ENCODE measurements at regions not wholly inside any gene's neighbourhood (a gene's known extent, or its start where the extent isn't known, plus 50 kb on each side); places are given as distances from the start of the nearest gene placed in this dataset.

GRCh38 chr16:14354561-14355351, 275.3 kb downstream of the PARN start:
- intact Hi-C loops (cut with micrococcal nuclease) = no loop called here
- H3K9me3 ChIP-seq (ENCODE audit: low read length) = no peaks in the 10 kb centered on the region
- H3K79me2 ChIP-seq (ENCODE audit: low read length) = no peaks in the 10 kb centered on the region
- H4K20me1 ChIP-seq (ENCODE audit: low read length) = no peaks in the 10 kb centered on the region
- H3K27ac ChIP-seq (ENCODE audit: low read length) = no peak overlapping the region
- peak overlapping the region; percentile 51 for H3K4me3 ChIP-seq (ENCODE audit: low read length)
- peak overlapping the region; percentile 74 for H3K4me2 ChIP-seq (ENCODE audit: low read length)
- H3K4me1 ChIP-seq (ENCODE audit: insufficient read depth, low read length) = peaks cover 3% of the 10 kb centered on the region; the same call in 1 of the 2 replicates
- DNase-seq (no peak), ATAC-seq (peak; percentile 15; the same call in 1 of the 2 replicates)
- CTCF ChIA-PET = no interaction called here
- TF ChIP-seq EZH2 (IDR thresholded peaks at IDR 0.05; ENCODE audit: low read length, unreplicated experiment) = no peak
- TF ChIP-seq EZH2phosphoT487 (IDR thresholded peaks at IDR 0.05; ENCODE audit: borderline replicate concordance, low read length) = no peak
- TF ChIP-seq CTCF (conservative IDR thresholded peaks at IDR 0.05; ENCODE audit: low read depth, low read length) = no peak
- BruUV-seq (replicated peaks) = no TSS peak
- H3K36me3 ChIP-seq (ENCODE audit: low read depth, low read length) = no peaks in the 10 kb centered on the region
- no peaks in the 10 kb centered on the region for H3F3A ChIP-seq (ENCODE audit: low read length, unreplicated experiment)
- POLR2A ChIA-PET (ENCODE audit: unreplicated experiment) = no interaction called here
- H3K9me2 ChIP-seq (replicated peaks; ENCODE audit: low read length) = no peaks in the 10 kb centered on the region
- peak overlapping the region; percentile 64 for H2AFZ ChIP-seq (ENCODE audit: low read length)
- H3K27me3 ChIP-seq (ENCODE audit: low read length) = no peaks in the 10 kb centered on the region
- H3K9ac ChIP-seq (ENCODE audit: low read length) = no peak overlapping the region

GRCh38 chr16:14353340-14353739, 276.7 kb downstream of the PARN start:
- POLR2A ChIA-PET (ENCODE audit: unreplicated experiment) = no interaction called here
- H2AFZ ChIP-seq (ENCODE audit: low read length) = no peak overlapping the region
- H3K4me3 ChIP-seq (ENCODE audit: low read length) = no peak overlapping the region
- no peaks in the 10 kb centered on the region for H4K20me1 ChIP-seq (ENCODE audit: low read length)
- ATAC-seq = no peak
- no TSS peak for BruUV-seq (replicated peaks)
- H3K9me2 ChIP-seq (replicated peaks; ENCODE audit: low read length) = no peaks in the 10 kb centered on the region
- H3K9me3 ChIP-seq (ENCODE audit: low read length) = no peaks in the 10 kb centered on the region
- H3K4me2 ChIP-seq (ENCODE audit: low read length) = no peak overlapping the region
- H3F3A ChIP-seq (ENCODE audit: low read length, unreplicated experiment) = no peaks in the 10 kb centered on the region
- H3K36me3 ChIP-seq (ENCODE audit: low read depth, low read length) = no peaks in the 10 kb centered on the region
- TF ChIP-seq EZH2phosphoT487 (IDR thresholded peaks at IDR 0.05; ENCODE audit: borderline replicate concordance, low read length) (no peak), EZH2 (IDR thresholded peaks at IDR 0.05; ENCODE audit: low read length, unreplicated experiment) (no peak), CTCF (conservative IDR thresholded peaks at IDR 0.05; ENCODE audit: low read depth, low read length) (no peak)
- H3K27ac ChIP-seq (ENCODE audit: low read length) = no peak overlapping the region
- no peaks in the 10 kb centered on the region for H3K27me3 ChIP-seq (ENCODE audit: low read length)
- intact Hi-C loops (cut with micrococcal nuclease) = no loop called here
- no peak for DNase-seq
- peaks cover 3% of the 10 kb centered on the region; the same call in 1 of the 2 replicates for H3K4me1 ChIP-seq (ENCODE audit: insufficient read depth, low read length)
- H3K79me2 ChIP-seq (ENCODE audit: low read length) = no peaks in the 10 kb centered on the region
- no peak overlapping the region for H3K9ac ChIP-seq (ENCODE audit: low read length)
- CTCF ChIA-PET = no interaction called here

- ChIA-PET POLR2A (ENCODE audit: unreplicated experiment) (no interaction called here), CTCF (no interaction called here)
- Histone ChIP-seq H3K27ac (ENCODE audit: low read length) (no peak overlapping the region), H3F3A (ENCODE audit: low read length, unreplicated experiment) (no peaks in the 10 kb centered on the region), H3K9me2 (replicated peaks; ENCODE audit: low read length) (no peaks in the 10 kb centered on the region), H3K4me1 (ENCODE audit: insufficient read depth, low read length) (peaks cover 3% of the 10 kb centered on the region; the same call in 1 of the 2 replicates), H3K4me3 (ENCODE audit: low read length) (no peak overlapping the region), H3K4me2 (ENCODE audit: low read length) (no peak overlapping the region), H4K20me1 (ENCODE audit: low read length) (no peaks in the 10 kb centered on the region), H3K36me3 (ENCODE audit: low read depth, low read length) (no peaks in the 10 kb centered on the region), H3K79me2 (ENCODE audit: low read length) (no peaks in the 10 kb centered on the region), H2AFZ (ENCODE audit: low read length) (no peak overlapping the region), H3K9ac (ENCODE audit: low read length) (no peak overlapping the region), H3K9me3 (ENCODE audit: low read length) (no peaks in the 10 kb centered on the region), H3K27me3 (ENCODE audit: low read length) (no peaks in the 10 kb centered on the region)
- TF ChIP-seq EZH2phosphoT487 (IDR thresholded peaks at IDR 0.05; ENCODE audit: borderline replicate concordance, low read length) (no peak), CTCF (conservative IDR thresholded peaks at IDR 0.05; ENCODE audit: low read depth, low read length) (no peak), EZH2 (IDR thresholded peaks at IDR 0.05; ENCODE audit: low read length, unreplicated experiment) (no peak)
- BruUV-seq (replicated peaks) = no TSS peak
- DNase-seq (peak; percentile 9), ATAC-seq (no peak)
- intact Hi-C loops (cut with micrococcal nuclease) = no loop called here
Observed at GRCh38 chr16:14351647-14352046, 278.4 kb downstream of the PARN start.

Data from PC-3 (cell line).